Fibroblast of lung (primary cell): ENCODE measurements at regions not wholly inside any gene's neighbourhood (a gene's known extent, or its start where the extent isn't known, plus 50 kb on each side); places are given as distances from the start of the nearest gene placed in this dataset.

Source experiments
- DNase-seq, 2 donors: peaks; one replicate each; pipeline versions ENCODE4 v3.0.0 to v3.0.0-alpha.2; 2010; ENCODE audit warnings: low read depth in 2 of 2
- H2AFZ ChIP-seq: 2 replicates; pipeline ENCODE4 v1.5.1; 2012; ENCODE audit warnings: low read length, control low read depth, inconsistent platforms
- H3K27ac ChIP-seq: 2 replicates; pipeline ENCODE4 v1.5.1; 2011; ENCODE audit warnings: low read length, control low read depth; ENCODE audit not compliant: insufficient read depth
- H3K27me3 ChIP-seq: 2 replicates; pipeline ENCODE4 v1.5.1; 2011; ENCODE audit warnings: mild to moderate bottlenecking, low read length; ENCODE audit not compliant: control insufficient read depth, insufficient read depth
- H3K36me3 ChIP-seq: 2 replicates; pipeline ENCODE4 v1.5.1; 2011; ENCODE audit warnings: low read length; ENCODE audit not compliant: control insufficient read depth, insufficient read depth
- H3K4me1 ChIP-seq: 2 replicates; pipeline ENCODE4 v1.5.1; 2011; ENCODE audit warnings: low read length; ENCODE audit not compliant: control insufficient read depth, insufficient read depth; ENCODE audit errors: extremely low read depth
- H3K4me2 ChIP-seq: 2 replicates; pipeline ENCODE4 v1.5.1; 2011; ENCODE audit warnings: low read length, control low read depth; ENCODE audit not compliant: insufficient read depth; ENCODE audit errors: extremely low read depth
- H3K4me3 ChIP-seq, 4 experiments: fragments of 200-600 bp in 1 of 4; sonication (generic) in 1 of 4; replicated peaks in 1 of 4; 2 replicates each; pipeline ENCODE4 v1.5.1; 2011 to 2016; ENCODE audit warnings: low read length in 4 of 4, low read depth in 3 of 4, mild to moderate bottlenecking in 3 of 4, control low read depth in 2 of 4, inconsistent platforms in 1 of 4, mixed read lengths in 1 of 4; ENCODE audit not compliant: insufficient read depth in 1 of 4; ENCODE audit errors: control extremely low read depth in 1 of 4
- H3K79me2 ChIP-seq: 2 replicates; pipeline ENCODE4 v1.5.1; 2012; ENCODE audit warnings: mild to moderate bottlenecking, low read length, inconsistent platforms; ENCODE audit not compliant: control insufficient read depth, insufficient read depth
- H3K9ac ChIP-seq: 2 replicates; pipeline ENCODE4 v1.5.1; 2011; ENCODE audit warnings: mild to moderate bottlenecking, low read length, control low read depth; ENCODE audit not compliant: insufficient read depth
- H3K9me3 ChIP-seq: 2 replicates; pipeline ENCODE4 v1.5.1; 2012; ENCODE audit warnings: low read depth, low read length; ENCODE audit not compliant: control insufficient read depth, insufficient read depth
- H4K20me1 ChIP-seq: 2 replicates; pipeline ENCODE4 v1.5.1; 2011; ENCODE audit warnings: low read length; ENCODE audit not compliant: control insufficient read depth, insufficient read depth; ENCODE audit errors: extremely low read depth
- EZH2 ChIP-seq: IDR thresholded peaks from 2 replicates; pipeline ENCODE4 v1.5.1; 2012; ENCODE audit warnings: low read length, control low read depth, mild to moderate bottlenecking; ENCODE audit errors: missing control alignments
- TF ChIP-seq, protein P1 (sequence below), 2 donors: IDR thresholded peaks in 1 of 2; conservative IDR thresholded peaks in 1 of 2; 1 replicate in 1 of 2; 2 replicates in 1 of 2; pipeline ENCODE4 v1.5.1; 2011 to 2012; ENCODE audit warnings: low read length in 2 of 2, control low read depth in 1 of 2, inconsistent platforms in 1 of 2, low read depth in 1 of 2, mild to moderate bottlenecking in 1 of 2

- Histone ChIP-seq H3K4me3 (no peak overlapping the region), H3K79me2 (no peaks in the 10 kb centered on the region), H3K4me1 (no peaks in the 10 kb centered on the region), H4K20me1 (no peaks in the 10 kb centered on the region), H3K27me3 (no peaks in the 10 kb centered on the region), H3K9ac (no peak overlapping the region), H2AFZ (no peak overlapping the region), H3K4me2 (no peak overlapping the region), H3K9me3 (no peaks in the 10 kb centered on the region), H3K36me3 (no peaks in the 10 kb centered on the region), H3K27ac (no peak overlapping the region)
- peak in 1 of 2 donors; percentile 5 for DNase-seq
- no peak for TF ChIP-seq EZH2
- TF ChIP-seq, protein P1, sequence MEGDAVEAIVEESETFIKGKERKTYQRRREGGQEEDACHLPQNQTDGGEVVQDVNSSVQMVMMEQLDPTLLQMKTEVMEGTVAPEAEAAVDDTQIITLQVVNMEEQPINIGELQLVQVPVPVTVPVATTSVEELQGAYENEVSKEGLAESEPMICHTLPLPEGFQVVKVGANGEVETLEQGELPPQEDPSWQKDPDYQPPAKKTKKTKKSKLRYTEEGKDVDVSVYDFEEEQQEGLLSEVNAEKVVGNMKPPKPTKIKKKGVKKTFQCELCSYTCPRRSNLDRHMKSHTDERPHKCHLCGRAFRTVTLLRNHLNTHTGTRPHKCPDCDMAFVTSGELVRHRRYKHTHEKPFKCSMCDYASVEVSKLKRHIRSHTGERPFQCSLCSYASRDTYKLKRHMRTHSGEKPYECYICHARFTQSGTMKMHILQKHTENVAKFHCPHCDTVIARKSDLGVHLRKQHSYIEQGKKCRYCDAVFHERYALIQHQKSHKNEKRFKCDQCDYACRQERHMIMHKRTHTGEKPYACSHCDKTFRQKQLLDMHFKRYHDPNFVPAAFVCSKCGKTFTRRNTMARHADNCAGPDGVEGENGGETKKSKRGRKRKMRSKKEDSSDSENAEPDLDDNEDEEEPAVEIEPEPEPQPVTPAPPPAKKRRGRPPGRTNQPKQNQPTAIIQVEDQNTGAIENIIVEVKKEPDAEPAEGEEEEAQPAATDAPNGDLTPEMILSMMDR (conservative IDR thresholded peaks at IDR 0.05 in 1 of 2, IDR thresholded peaks at IDR 0.05 in 1 of 2; ENCODE audit: low read depth in 1 of 2, low read length in 2 of 2): no peak
These were observed 291.0 kb upstream of the SOX11 start for GRCh38 chr2:5401115-5401657.

GRCh38 chr2:5403392-5403791 is 288.8 kb upstream of the SOX11 start:
- Histone ChIP-seq H3K4me3 (no peak overlapping the region), H3K27me3 (no peaks in the 10 kb centered on the region), H3K36me3 (no peaks in the 10 kb centered on the region), H3K9ac (no peak overlapping the region), H3K4me1 (no peaks in the 10 kb centered on the region), H4K20me1 (no peaks in the 10 kb centered on the region), H3K4me2 (no peak overlapping the region), H3K27ac (no peak overlapping the region), H3K9me3 (no peaks in the 10 kb centered on the region), H3K79me2 (no peaks in the 10 kb centered on the region), H2AFZ (no peak overlapping the region)
- TF ChIP-seq, protein P1 (conservative IDR thresholded peaks at IDR 0.05 in 1 of 2, IDR thresholded peaks at IDR 0.05 in 1 of 2; ENCODE audit: low read depth in 1 of 2, low read length in 2 of 2): no peak
- no peak for TF ChIP-seq EZH2
- DNase-seq: no peak

DNA sequence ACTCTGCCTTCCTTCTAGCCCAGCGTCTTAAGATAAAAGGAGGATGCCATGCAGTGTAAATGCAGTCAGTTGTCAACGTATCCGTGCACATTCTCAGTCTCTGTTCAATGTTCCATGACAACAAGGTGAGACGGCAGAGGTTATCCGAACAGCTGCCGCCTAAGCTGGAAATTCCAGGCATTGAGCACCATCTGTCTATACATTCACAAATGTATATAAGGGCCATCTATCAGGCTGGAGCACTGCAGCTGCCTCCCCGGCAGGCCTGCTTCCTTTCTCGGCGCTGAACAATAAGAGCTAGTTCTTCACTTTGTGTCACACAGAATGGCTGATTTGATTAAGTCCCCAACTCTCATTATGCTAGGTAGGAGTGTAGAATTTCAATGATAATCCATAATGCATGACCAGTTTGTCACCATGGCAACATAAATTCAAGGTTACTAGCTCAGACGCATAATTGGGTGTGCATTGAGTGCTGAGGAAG is 282.2 kb upstream of the SOX11 start:
- H3K4me3 ChIP-seq: no peak overlapping the region
- no peak overlapping the region for H2AFZ ChIP-seq
- H3K9me3 ChIP-seq: no peaks in the 10 kb centered on the region
- H3K27ac ChIP-seq: no peak overlapping the region
- H4K20me1 ChIP-seq: no peaks in the 10 kb centered on the region
- H3K4me1 ChIP-seq: no peaks in the 10 kb centered on the region
- H3K9ac ChIP-seq: no peak overlapping the region
- no peaks in the 10 kb centered on the region for H3K27me3 ChIP-seq
- no peaks in the 10 kb centered on the region for H3K79me2 ChIP-seq
- no peak overlapping the region for H3K4me2 ChIP-seq
- no peaks in the 10 kb centered on the region for H3K36me3 ChIP-seq
- TF ChIP-seq, protein P1 (conservative IDR thresholded peaks at IDR 0.05 in 1 of 2, IDR thresholded peaks at IDR 0.05 in 1 of 2; ENCODE audit: low read depth in 1 of 2, low read length in 2 of 2): no peak
- no peak for TF ChIP-seq EZH2
- DNase-seq: no peak
